ENCODE measurements at regions not wholly inside any gene's neighbourhood (a gene's known extent, or its start where the extent isn't known, plus 50 kb on each side); places are given as distances from the start of the nearest gene placed in this dataset.

GRCh38 chr3:7854266-7854665 is 647.4 kb upstream of the LMCD1 start:
- Histone ChIP-seq H3K9me3 (ENCODE audit: low read length) (no peaks in the 10 kb centered on the region), H3K9ac (ENCODE audit: low read length) (no peak overlapping the region), H3F3A (ENCODE audit: insufficient read depth, low read length) (no peaks in the 10 kb centered on the region), H2AFZ (ENCODE audit: low read length) (no peak overlapping the region), H3K9me2 (ENCODE audit: low read depth, low read length) (no peaks in the 10 kb centered on the region), H3K79me2 (ENCODE audit: insufficient read depth, low read length) (no peaks in the 10 kb centered on the region), H3K36me3 (ENCODE audit: insufficient read depth, low read length) (no peaks in the 10 kb centered on the region), H3K4me3 (ENCODE audit: low read depth, low read length, poor library complexity, severe bottlenecking) (no peak overlapping the region), H3K4me2 (ENCODE audit: low read length) (no peak overlapping the region), H3K4me1 (ENCODE audit: insufficient read depth, low read length, severe bottlenecking) (no peaks in the 10 kb centered on the region), H3K27ac (ENCODE audit: low read depth, low read length, poor library complexity, severe bottlenecking) (no peak overlapping the region), H4K20me1 (ENCODE audit: insufficient read depth, low read length) (no peaks in the 10 kb centered on the region), H3K27me3 (ENCODE audit: insufficient read depth, low read length) (no peaks in the 10 kb centered on the region)
- TF ChIP-seq CTCF (IDR thresholded peaks at IDR 0.05; ENCODE audit: low read length) (no peak), EZH2 (IDR thresholded peaks at IDR 0.05; ENCODE audit: borderline replicate concordance, low read length) (no peak)

GRCh38 chr3:7854721-7855120 is 646.9 kb upstream of the LMCD1 start:
- H3K79me2 ChIP-seq (ENCODE audit: insufficient read depth, low read length), result no peaks in the 10 kb centered on the region
- TF ChIP-seq CTCF (IDR thresholded peaks at IDR 0.05; ENCODE audit: low read length) (no peak), EZH2 (IDR thresholded peaks at IDR 0.05; ENCODE audit: borderline replicate concordance, low read length) (no peak)
- no peak overlapping the region for H3K4me2 ChIP-seq (ENCODE audit: low read length)
- no peaks in the 10 kb centered on the region for H3K4me1 ChIP-seq (ENCODE audit: insufficient read depth, low read length, severe bottlenecking)
- H3K4me3 ChIP-seq (ENCODE audit: low read depth, low read length, poor library complexity, severe bottlenecking), result no peak overlapping the region
- H3K9me3 ChIP-seq (ENCODE audit: low read length), result no peaks in the 10 kb centered on the region
- H3K27me3 ChIP-seq (ENCODE audit: insufficient read depth, low read length), result no peaks in the 10 kb centered on the region
- H3K9ac ChIP-seq (ENCODE audit: low read length), result no peak overlapping the region
- H3K27ac ChIP-seq (ENCODE audit: low read depth, low read length, poor library complexity, severe bottlenecking), result no peak overlapping the region
- H3K36me3 ChIP-seq (ENCODE audit: insufficient read depth, low read length), result no peaks in the 10 kb centered on the region
- no peaks in the 10 kb centered on the region for H3K9me2 ChIP-seq (ENCODE audit: low read depth, low read length)
- H3F3A ChIP-seq (ENCODE audit: insufficient read depth, low read length), result no peaks in the 10 kb centered on the region
- H2AFZ ChIP-seq (ENCODE audit: low read length), result no peak overlapping the region
- H4K20me1 ChIP-seq (ENCODE audit: insufficient read depth, low read length), result no peaks in the 10 kb centered on the region

- Histone ChIP-seq H3K36me3 (ENCODE audit: insufficient read depth, low read length) (no peaks in the 10 kb centered on the region), H3F3A (ENCODE audit: insufficient read depth, low read length) (no peaks in the 10 kb centered on the region), H2AFZ (ENCODE audit: low read length) (no peak overlapping the region), H3K9ac (ENCODE audit: low read length) (no peak overlapping the region), H3K9me2 (ENCODE audit: low read depth, low read length) (no peaks in the 10 kb centered on the region), H4K20me1 (ENCODE audit: insufficient read depth, low read length) (no peaks in the 10 kb centered on the region), H3K27me3 (ENCODE audit: insufficient read depth, low read length) (no peaks in the 10 kb centered on the region), H3K79me2 (ENCODE audit: insufficient read depth, low read length) (no peaks in the 10 kb centered on the region), H3K27ac (ENCODE audit: low read depth, low read length, poor library complexity, severe bottlenecking) (no peak overlapping the region), H3K4me3 (ENCODE audit: low read depth, low read length, poor library complexity, severe bottlenecking) (no peak overlapping the region), H3K4me1 (ENCODE audit: insufficient read depth, low read length, severe bottlenecking) (no peaks in the 10 kb centered on the region), H3K4me2 (ENCODE audit: low read length) (no peak overlapping the region), H3K9me3 (ENCODE audit: low read length) (no peaks in the 10 kb centered on the region)
- TF ChIP-seq CTCF (IDR thresholded peaks at IDR 0.05; ENCODE audit: low read length) (no peak), EZH2 (IDR thresholded peaks at IDR 0.05; ENCODE audit: borderline replicate concordance, low read length) (no peak)
Observed at GRCh38 chr3:7865611-7866010, 636.0 kb upstream of the LMCD1 start.

All from OCI-LY1 (cell line).